KMS-11 (cell line): ENCODE measurements at regions not wholly inside any gene's neighbourhood (a gene's known extent, or its start where the extent isn't known, plus 50 kb on each side); places are given as distances from the start of the nearest gene placed in this dataset.
A peak's percentile ranks its signal among the peaks of the same experiment; 100 is the strongest.

ENCODE experiments used
- H2AFZ ChIP-seq: fragments of 200-600 bp; sonication (generic); 2 replicates; pipeline ENCODE4 v1.6.1; 2016; ENCODE audit warnings: antibody characterized with exemption, mixed run types, low read depth
- H3K27ac ChIP-seq: fragments of 200-600 bp; sonication (generic); 2 replicates; pipeline ENCODE4 v1.6.1; 2016; ENCODE audit warnings: mild to moderate bottlenecking, mixed run types
- H3K27me3 ChIP-seq: fragments of 200-600 bp; sonication (generic); 2 replicates; pipeline ENCODE4 v1.6.1; 2017; ENCODE audit warnings: mild to moderate bottlenecking, low read depth, mixed run types, moderate library complexity; ENCODE audit not compliant: insufficient read depth
- H3K36me3 ChIP-seq: fragments of 200-600 bp; sonication (generic); 2 replicates; pipeline ENCODE4 v1.6.1; 2017; ENCODE audit warnings: mild to moderate bottlenecking, mixed run types; ENCODE audit not compliant: insufficient read depth
- H3K4me1 ChIP-seq: fragments of 200-600 bp; sonication (generic); 2 replicates; pipeline ENCODE4 v1.6.1; 2016; ENCODE audit warnings: mild to moderate bottlenecking, low read depth, mixed run types; ENCODE audit not compliant: poor library complexity, severe bottlenecking
- H3K4me2 ChIP-seq: fragments of 200-600 bp; sonication (generic); 2 replicates; pipeline ENCODE4 v1.7.0; 2016; ENCODE audit warnings: mild to moderate bottlenecking, mixed run types
- H3K4me3 ChIP-seq: fragments of 200-600 bp; sonication (generic); IDR thresholded peaks from 2 replicates; pipeline ENCODE4 v1.6.1; 2017; ENCODE audit warnings: low read depth, low read length, mixed read lengths; ENCODE audit not compliant: insufficient read depth
- H3K79me2 ChIP-seq: fragments of 200-600 bp; sonication (generic); 2 replicates; pipeline ENCODE4 v1.6.1; 2016; ENCODE audit warnings: low read depth, mixed run types; ENCODE audit not compliant: insufficient read depth
- H3K9ac ChIP-seq: fragments of 200-600 bp; sonication (generic); 2 replicates; pipeline ENCODE4 v1.6.1; 2016; ENCODE audit warnings: mild to moderate bottlenecking, mixed run types
- H4K20me1 ChIP-seq: fragments of 200-600 bp; sonication (generic); 2 replicates; pipeline ENCODE4 v1.6.1; 2016; ENCODE audit warnings: mild to moderate bottlenecking, mixed run types; ENCODE audit not compliant: insufficient read depth
- CTCF ChIP-seq: fragments of 200-600 bp; sonication (generic); conservative IDR thresholded peaks from 2 replicates; pipeline ENCODE4 v1.6.1; 2017; ENCODE audit warnings: low read depth, mild to moderate bottlenecking, antibody characterized with exemption, low read length, moderate library complexity, mixed read lengths

- Histone ChIP-seq H3K36me3 (no peaks in the 10 kb centered on the region), H3K4me3 (no peak overlapping the region), H3K4me2 (no peak overlapping the region), H2AFZ (no peak overlapping the region), H3K9ac (no peak overlapping the region), H3K27me3 (no peaks in the 10 kb centered on the region), H4K20me1 (peaks cover 8% of the 10 kb centered on the region; the same call in 1 of the 2 replicates), H3K27ac (no peak overlapping the region), H3K4me1 (peaks cover 2% of the 10 kb centered on the region), H3K79me2 (peaks cover 93% of the 10 kb centered on the region)
- TF ChIP-seq CTCF, result no peak
These were observed 459.7 kb downstream of the SOX9 start for GRCh38 chr17:72580321-72581127.

- Histone ChIP-seq H3K36me3 (no peaks in the 10 kb centered on the region), H3K79me2 (peaks cover 93% of the 10 kb centered on the region), H3K4me3 (no peak overlapping the region), H3K4me1 (peaks cover 25% of the 10 kb centered on the region), H3K27ac (peak overlapping the region; percentile 97), H3K27me3 (peaks cover 14% of the 10 kb centered on the region), H3K4me2 (peak overlapping the region; percentile 80), H4K20me1 (no peaks in the 10 kb centered on the region), H2AFZ (no peak overlapping the region), H3K9ac (peak overlapping the region; percentile 83; the same call in 1 of the 2 replicates)
- no peak for TF ChIP-seq CTCF
These were observed 466.3 kb downstream of the SOX9 start for GRCh38 chr17:72587156-72587555.

- Histone ChIP-seq H2AFZ (no peak overlapping the region), H3K9ac (peak overlapping the region; percentile 83), H3K36me3 (no peaks in the 10 kb centered on the region), H3K4me1 (peaks cover 27% of the 10 kb centered on the region), H3K4me3 (no peak overlapping the region), H3K27ac (peak overlapping the region; percentile 97), H3K79me2 (peaks cover 89% of the 10 kb centered on the region), H4K20me1 (no peaks in the 10 kb centered on the region), H3K27me3 (peaks cover 14% of the 10 kb centered on the region), H3K4me2 (peak overlapping the region; percentile 80)
- no peak for TF ChIP-seq CTCF
These were observed 467.1 kb downstream of the SOX9 start for GRCh38 chr17:72587773-72588511.

- Histone ChIP-seq H3K4me1 (peaks cover 33% of the 10 kb centered on the region), H3K9ac (peak overlapping the region; percentile 83), H3K4me2 (peak overlapping the region; percentile 80), H3K79me2 (peaks cover 84% of the 10 kb centered on the region), H3K27ac (peak overlapping the region; percentile 97), H3K27me3 (peaks cover 14% of the 10 kb centered on the region), H3K36me3 (no peaks in the 10 kb centered on the region), H3K4me3 (no peak overlapping the region), H4K20me1 (no peaks in the 10 kb centered on the region), H2AFZ (no peak overlapping the region)
- TF ChIP-seq CTCF, result no peak
These were observed 467.7 kb downstream of the SOX9 start for GRCh38 chr17:72588561-72588960.
